ENCODE measurements at regions not wholly inside any gene's neighbourhood (a gene's known extent, or its start where the extent isn't known, plus 50 kb on each side); places are given as distances from the start of the nearest gene placed in this dataset.

DNA sequence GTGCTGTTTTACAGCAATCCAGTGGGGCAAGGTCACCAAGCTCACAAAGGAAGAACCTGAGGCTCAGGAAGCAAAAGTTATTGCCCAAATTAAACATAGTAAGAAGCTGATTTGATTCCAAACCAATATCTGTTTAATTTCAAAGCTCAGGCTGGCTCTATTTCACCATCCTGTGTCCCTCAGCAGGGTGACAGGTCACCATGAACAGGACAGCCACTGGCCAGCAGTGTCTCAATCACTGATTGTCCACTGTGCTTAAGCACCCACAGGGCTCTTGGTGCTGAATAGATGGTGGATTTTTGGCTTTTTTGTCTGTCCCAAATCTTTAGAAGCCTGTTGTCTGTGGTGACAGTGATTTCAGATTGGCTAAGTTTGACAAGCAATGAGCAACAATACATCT lies 146.4 kb upstream of the ZNF32 start:
- Histone ChIP-seq H3K9me2 (ENCODE audit: insufficient read depth) (no peaks in the 10 kb centered on the region), H3K9me3 (ENCODE audit: insufficient read depth, low read depth) (no peaks in the 10 kb centered on the region), H3K79me2 (ENCODE audit: low read depth) (no peaks in the 10 kb centered on the region), H3K4me1 (replicated peaks; ENCODE audit: insufficient read depth) (no peaks in the 10 kb centered on the region), H3K36me3 (ENCODE audit: low read depth) (no peaks in the 10 kb centered on the region), H3K27me3 (ENCODE audit: insufficient read depth, low read depth) (peaks cover 82% of the 10 kb centered on the region), H3K27ac (no peak overlapping the region), H3K4me3 (no peak overlapping the region), H3K4me2 (no peak overlapping the region), H2AFZ (no peak overlapping the region), H3F3A (ENCODE audit: insufficient read depth, low read depth) (no peaks in the 10 kb centered on the region), H4K20me1 (ENCODE audit: insufficient read depth) (no peaks in the 10 kb centered on the region)
- ChIA-PET POLR2A (ENCODE audit: unreplicated experiment) (no interaction called here), CTCF (no interaction called here)
- no TSS peak for BruUV-seq (replicated peaks)
- no peak for DNase-seq
- TF ChIP-seq CTCF (conservative IDR thresholded peaks at IDR 0.05), result no peak
- TF ChIP-seq EZH2 (IDR thresholded peaks at IDR 0.05; ENCODE audit: low read depth), result no peak
- intact Hi-C loops (cut with micrococcal nuclease; ENCODE audit: unreplicated experiment), result no loop called here

- intact Hi-C loops (cut with micrococcal nuclease; ENCODE audit: unreplicated experiment), result no loop called here
- Histone ChIP-seq H3K9me2 (ENCODE audit: insufficient read depth) (no peaks in the 10 kb centered on the region), H3F3A (ENCODE audit: insufficient read depth, low read depth) (no peaks in the 10 kb centered on the region)
These were observed 145.6 kb upstream of the ZNF32 start for GRCh38 chr10:43794181-43794815.

DNA sequence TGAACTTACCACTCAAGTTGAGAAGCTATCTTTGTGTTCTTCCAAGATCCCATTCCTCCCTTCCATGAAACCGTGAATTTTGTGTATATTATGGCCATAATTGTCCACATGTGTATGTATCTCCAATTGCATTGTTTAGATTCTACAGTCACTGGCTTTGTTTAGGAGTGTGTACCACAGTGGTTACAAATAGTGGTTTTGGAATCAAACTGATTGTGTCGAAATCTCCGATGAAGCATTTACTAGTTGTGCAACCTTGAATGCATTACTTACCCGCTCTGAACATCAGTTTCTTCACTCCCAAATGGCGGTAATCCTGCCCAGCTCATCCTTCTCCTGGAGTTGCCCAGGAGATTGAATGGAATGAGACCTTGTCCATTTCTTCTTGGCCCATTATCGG lies 145.0 kb upstream of the ZNF32 start:
- ChIA-PET POLR2A (ENCODE audit: unreplicated experiment) (no interaction called here), CTCF (no interaction called here)
- Histone ChIP-seq H3K4me2 (no peak overlapping the region), H3K9me2 (ENCODE audit: insufficient read depth) (no peaks in the 10 kb centered on the region), H3K79me2 (ENCODE audit: low read depth) (no peaks in the 10 kb centered on the region), H2AFZ (no peak overlapping the region), H3K27ac (no peak overlapping the region), H4K20me1 (ENCODE audit: insufficient read depth) (no peaks in the 10 kb centered on the region), H3K27me3 (ENCODE audit: insufficient read depth, low read depth) (peaks cover 83% of the 10 kb centered on the region), H3K4me3 (no peak overlapping the region), H3K4me1 (replicated peaks; ENCODE audit: insufficient read depth) (no peaks in the 10 kb centered on the region), H3K36me3 (ENCODE audit: low read depth) (no peaks in the 10 kb centered on the region), H3K9me3 (ENCODE audit: insufficient read depth, low read depth) (no peaks in the 10 kb centered on the region), H3F3A (ENCODE audit: insufficient read depth, low read depth) (no peaks in the 10 kb centered on the region)
- intact Hi-C loops (cut with micrococcal nuclease; ENCODE audit: unreplicated experiment), result no loop called here
- BruUV-seq (replicated peaks), result no TSS peak
- no peak for DNase-seq
- no peak for TF ChIP-seq CTCF (conservative IDR thresholded peaks at IDR 0.05)
- no peak for TF ChIP-seq EZH2 (IDR thresholded peaks at IDR 0.05; ENCODE audit: low read depth)

More at GRCh38 chr10:43794181-43794815, 145.6 kb upstream of the ZNF32 start:
- Histone ChIP-seq H3K79me2 (ENCODE audit: low read depth) (no peaks in the 10 kb centered on the region), H3K9me3 (ENCODE audit: insufficient read depth, low read depth) (no peaks in the 10 kb centered on the region), H3K27me3 (ENCODE audit: insufficient read depth, low read depth) (peaks cover 83% of the 10 kb centered on the region), H4K20me1 (ENCODE audit: insufficient read depth) (no peaks in the 10 kb centered on the region), H3K4me2 (no peak overlapping the region), H3K36me3 (ENCODE audit: low read depth) (no peaks in the 10 kb centered on the region), H3K4me3 (no peak overlapping the region), H3K4me1 (replicated peaks; ENCODE audit: insufficient read depth) (no peaks in the 10 kb centered on the region), H2AFZ (no peak overlapping the region), H3K27ac (no peak overlapping the region)
- ChIA-PET POLR2A (ENCODE audit: unreplicated experiment) (no interaction called here), CTCF (no interaction called here)
- BruUV-seq (replicated peaks), result no TSS peak
- DNase-seq, result no peak
- TF ChIP-seq CTCF (conservative IDR thresholded peaks at IDR 0.05) (no peak), EZH2 (IDR thresholded peaks at IDR 0.05; ENCODE audit: low read depth) (no peak)

Measured in PC-9 (cell line).